Endometrium (tissue), 2 donors: ENCODE measurements at regions not wholly inside any gene's neighbourhood (a gene's known extent, or its start where the extent isn't known, plus 50 kb on each side); places are given as distances from the start of the nearest gene placed in this dataset.
"Not testable (repeated sequence)": the region's sequence is repeated elsewhere in the genome, so short reads cannot be mapped to it uniquely, and the experiment has no call there.

ENCODE experiments used
- FAIRE-seq: peaks from 2 replicates; lab custom pipeline; 2012; peaks lifted over from hg19 to GRCh38; lab: Jason Lieb, UNC
- donor health status: control.
- donor health status: control.

GRCh38 chr1:229157480-229157879 is 113.4 kb upstream of the RAB4A start:
- no peak for FAIRE-seq

GRCh38 chr1:229158341-229158921 is 112.5 kb upstream of the RAB4A start:
- FAIRE-seq: no peak

GRCh38 chr1:229158927-229159326 is 112.0 kb upstream of the RAB4A start:
- no peak for FAIRE-seq

GRCh38 chr1:229159668-229160544 is 111.0 kb upstream of the RAB4A start:
- FAIRE-seq: no peak

- FAIRE-seq: no peak
These were observed 109.2 kb upstream of the RAB4A start for GRCh38 chr1:229161740-229162139.

GRCh38 chr1:229162825-229163515 is 107.9 kb upstream of the RAB4A start:
- no peak for FAIRE-seq

- no peak for FAIRE-seq
These were observed 106.6 kb upstream of the RAB4A start for GRCh38 chr1:229164348-229164747.

GRCh38 chr1:229164836-229165735 is 105.8 kb upstream of the RAB4A start:
- FAIRE-seq: no peak

- no peak for FAIRE-seq
These were observed 103.6 kb upstream of the RAB4A start for GRCh38 chr1:229167318-229167717.

GRCh38 chr1:229169399-229169798 is 101.5 kb upstream of the RAB4A start:
- no peak for FAIRE-seq

GRCh38 chr1:229170274-229170673 is 100.6 kb upstream of the RAB4A start:
- no peak for FAIRE-seq

GRCh38 chr1:229170778-229171505 is 100.0 kb upstream of the RAB4A start:
- FAIRE-seq: no peak

- FAIRE-seq: no peak
These were observed 99.0 kb upstream of the RAB4A start for GRCh38 chr1:229171934-229172333.

- FAIRE-seq: not testable (repeated sequence)
These were observed 97.1 kb upstream of the RAB4A start for GRCh38 chr1:229173491-229174476.

- not testable (repeated sequence) for FAIRE-seq
These were observed 95.6 kb upstream of the RAB4A start for GRCh38 chr1:229175297-229175696.

GRCh38 chr1:229176457-229176856 is 94.5 kb upstream of the RAB4A start:
- not testable (repeated sequence) for FAIRE-seq

- FAIRE-seq: no peak
These were observed 90.8 kb upstream of the RAB4A start for GRCh38 chr1:229180161-229180560.

- no peak for FAIRE-seq
These were observed 89.5 kb upstream of the RAB4A start for GRCh38 chr1:229181419-229181818.

GRCh38 chr1:229183588-229183987 is 87.3 kb upstream of the RAB4A start:
- no peak for FAIRE-seq

GRCh38 chr1:229184066-229184465 is 86.8 kb upstream of the RAB4A start:
- no peak for FAIRE-seq
